Femur (tissue), 1 donor: ENCODE measurements at regions not wholly inside any gene's neighbourhood (a gene's known extent, or its start where the extent isn't known, plus 50 kb on each side); places are given as distances from the start of the nearest gene placed in this dataset.
A peak's percentile ranks its signal among the peaks of the same experiment; 100 is the strongest.
"Not testable (repeated sequence)": the region's sequence is repeated elsewhere in the genome, so short reads cannot be mapped to it uniquely, and the experiment has no call there.

Experiments used
- DNase-seq: peaks from one replicate; pipeline ENCODE4 v3.0.0-alpha.2; 2017

DNA sequence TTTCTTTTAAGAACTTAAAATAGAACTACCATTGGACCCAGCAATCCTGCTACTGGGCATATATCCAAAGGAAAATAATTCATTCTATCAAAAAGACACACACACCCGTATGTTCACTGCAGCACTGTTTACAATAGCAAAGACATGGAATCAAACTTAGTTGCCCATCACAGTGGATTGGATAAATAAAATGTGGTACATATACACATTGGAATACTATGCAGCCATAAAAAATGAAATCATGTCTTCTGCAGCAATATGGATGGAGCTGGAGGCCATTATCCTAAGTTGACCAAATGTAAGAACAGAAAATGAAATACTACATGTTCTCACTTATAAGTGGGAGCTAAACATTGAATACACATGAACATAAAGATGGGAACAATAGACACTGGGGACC, 585.3 kb upstream of the USP24 start:
- no peak for DNase-seq

DNA sequence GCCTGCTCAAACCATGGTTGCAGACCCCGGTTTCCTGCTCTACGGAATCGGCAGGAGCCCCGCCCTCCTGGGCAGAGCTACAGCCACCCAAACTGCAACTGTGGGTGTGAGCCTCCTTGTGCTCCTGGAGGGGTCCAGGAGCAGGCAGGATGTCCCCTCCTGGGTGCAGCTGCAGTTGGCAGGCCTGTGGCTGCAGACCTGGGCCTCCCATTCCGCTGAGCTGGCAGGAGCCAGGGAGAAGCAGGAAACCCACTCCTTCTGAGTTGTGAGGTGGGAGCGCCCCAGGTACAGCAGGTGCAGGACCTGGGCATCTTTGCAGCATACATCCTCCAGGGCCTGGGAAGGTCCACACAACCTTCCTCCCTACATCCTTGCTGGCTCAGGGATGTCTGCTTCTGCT, 578.7 kb upstream of the USP24 start:
- DNase-seq = no peak

DNA sequence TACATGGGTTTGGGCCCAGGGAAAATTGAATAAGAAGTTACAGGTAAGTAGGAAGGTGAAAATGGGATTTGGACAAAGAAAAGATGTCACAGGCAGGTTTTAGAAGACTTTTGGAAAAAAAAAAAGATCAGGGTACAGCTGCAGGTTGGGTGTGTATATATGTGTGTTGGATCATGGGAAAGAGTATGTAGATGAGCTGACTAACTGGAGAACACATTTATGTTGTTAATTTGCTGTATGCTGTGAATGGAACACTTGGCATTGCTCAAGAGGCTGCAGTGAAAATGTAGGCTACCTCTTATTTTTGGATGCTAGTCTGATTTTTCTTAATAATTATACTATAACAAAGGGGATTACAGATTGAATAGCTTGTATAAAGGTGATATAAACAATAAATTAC, 577.7 kb upstream of the USP24 start:
- no peak for DNase-seq

DNA sequence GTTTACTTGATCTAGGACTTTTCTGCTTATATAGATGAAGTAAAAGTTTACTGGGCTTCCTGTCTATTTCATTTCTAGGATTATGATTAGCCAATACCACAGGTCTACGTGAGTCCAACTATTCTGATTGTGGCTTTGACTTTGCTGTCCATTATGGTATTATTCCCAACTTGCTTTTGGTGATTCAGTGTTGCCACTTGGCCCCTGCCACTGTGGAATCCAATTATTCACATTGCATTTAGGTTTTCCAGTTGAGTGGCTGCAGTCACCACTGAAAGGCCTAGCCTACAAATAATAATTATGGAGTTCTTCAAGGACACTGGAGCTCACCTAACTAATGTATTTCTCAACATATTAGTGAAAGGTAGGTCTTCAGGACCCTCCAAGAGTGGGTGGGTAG, 574.3 kb upstream of the USP24 start:
- no peak for DNase-seq

GRCh38 chr1:55786396-55786795, 571.2 kb upstream of the USP24 start:
- no peak for DNase-seq

- not testable (repeated sequence) for DNase-seq
Observed at GRCh38 chr1:55784941-55785450, 569.8 kb upstream of the USP24 start.

DNA sequence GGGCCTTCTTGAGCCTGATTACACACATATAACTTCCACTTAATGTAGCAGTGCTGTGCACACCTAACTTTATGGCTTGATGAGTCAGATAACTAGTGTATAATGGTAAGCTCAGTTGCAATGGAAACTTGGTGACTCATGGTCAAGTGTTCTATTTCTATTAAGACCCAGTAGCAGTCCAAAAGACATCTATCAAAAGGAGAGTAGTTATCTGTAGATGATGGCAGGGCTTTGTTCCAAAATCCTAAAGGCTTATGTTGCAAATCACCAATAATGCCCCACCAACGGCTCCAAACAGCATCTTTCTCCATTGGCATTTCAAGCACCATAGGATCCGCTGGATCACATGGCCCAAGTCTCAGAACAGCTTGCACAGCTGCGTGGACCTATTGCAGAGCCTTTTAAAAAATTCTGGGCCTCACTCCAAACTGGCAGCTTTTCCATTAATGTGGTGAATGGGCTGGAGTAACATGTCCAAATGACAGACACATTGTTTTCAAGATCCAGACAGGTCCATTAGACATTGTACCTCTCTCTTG, 566.8 kb upstream of the USP24 start:
- no peak for DNase-seq

DNA sequence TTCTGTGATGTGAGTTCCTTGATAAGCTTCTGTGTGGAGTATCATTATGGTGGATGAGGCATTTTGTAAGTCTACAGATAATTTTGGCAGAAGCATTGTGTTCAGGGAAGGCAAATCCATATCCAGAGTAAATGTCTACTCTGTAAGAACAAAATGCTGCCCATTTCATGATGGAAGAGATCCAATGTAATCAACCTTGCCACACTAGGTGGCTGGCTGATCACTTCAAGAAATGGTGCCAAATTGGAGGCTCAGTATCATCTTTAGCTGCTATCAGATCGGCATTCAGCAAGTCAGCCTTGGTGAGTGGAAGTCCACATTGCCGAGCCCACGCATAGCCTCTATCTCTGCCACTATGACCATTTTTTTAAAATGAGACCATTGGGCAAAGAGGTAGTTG, 565.8 kb upstream of the USP24 start:
- DNase-seq = no peak

- DNase-seq = no peak
Observed at GRCh38 chr1:55777545-55777944, 562.4 kb upstream of the USP24 start.

GRCh38 chr1:55775007-55775406, 559.8 kb upstream of the USP24 start:
- no peak for DNase-seq

GRCh38 chr1:55774446-55774845, 559.3 kb upstream of the USP24 start:
- no peak for DNase-seq

DNA sequence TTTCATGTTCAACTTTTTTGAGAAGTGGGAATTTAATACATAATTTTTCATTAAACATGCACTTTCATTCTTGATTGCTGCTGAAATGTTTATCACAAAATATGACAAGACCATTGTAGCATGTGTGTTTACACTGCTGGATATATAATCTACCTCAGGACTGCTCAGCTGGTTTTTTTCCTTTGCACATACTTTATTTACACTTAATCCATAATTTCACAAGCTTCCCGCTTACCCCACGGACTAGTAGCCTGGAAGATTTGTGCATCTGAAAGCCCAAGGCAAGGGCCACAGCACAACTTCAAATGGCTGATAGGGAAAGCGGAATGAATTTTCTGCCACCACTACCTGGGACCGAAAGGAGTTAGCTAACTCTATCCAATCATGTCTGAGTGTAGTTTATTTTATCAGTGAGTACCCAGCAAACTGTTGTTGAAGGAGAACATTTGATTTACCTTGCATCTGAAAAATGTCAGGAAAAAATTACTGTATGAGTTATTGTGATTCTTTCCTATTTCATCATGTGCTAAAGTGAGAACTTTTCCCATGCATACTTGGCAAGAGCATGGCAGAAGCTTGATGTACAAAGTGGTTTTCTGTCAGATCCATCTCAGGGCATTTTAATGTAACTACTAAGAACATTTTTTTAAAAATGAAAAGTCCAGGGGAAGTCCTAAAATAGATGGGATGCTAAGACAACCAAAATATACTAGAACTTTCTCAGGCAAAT, 558.2 kb upstream of the USP24 start:
- no peak for DNase-seq

DNA sequence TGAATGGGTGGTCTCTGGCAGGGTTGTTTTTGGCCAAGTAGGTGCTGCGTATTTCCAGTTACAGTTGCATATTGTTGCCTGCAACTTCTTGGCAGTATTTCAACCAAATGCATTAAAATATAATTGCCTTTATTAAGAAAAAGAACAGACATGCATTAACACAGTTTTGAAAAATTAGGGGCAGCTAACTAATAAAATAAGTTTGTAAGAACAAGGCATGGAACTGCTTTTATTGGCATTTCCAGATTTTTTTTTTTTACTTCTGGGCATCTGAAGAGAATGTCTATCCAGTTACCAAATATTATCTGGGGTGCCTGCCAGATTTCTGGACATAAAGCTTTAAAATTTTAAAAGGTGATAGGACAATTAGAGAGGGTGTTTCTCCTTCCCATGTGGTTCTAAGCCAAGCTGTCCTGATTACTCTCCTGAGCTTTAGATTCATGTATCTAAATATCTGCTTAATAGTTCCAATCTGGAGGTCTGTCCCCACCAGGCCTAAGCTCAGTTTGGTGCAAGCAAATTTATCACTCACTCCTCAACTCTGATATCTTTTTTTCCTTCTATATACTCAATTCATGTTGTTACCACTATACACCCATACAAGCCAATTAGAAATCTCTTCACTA, 553.3 kb upstream of the USP24 start:
- no peak for DNase-seq

- DNase-seq = no peak
Observed at GRCh38 chr1:55767171-55767570, 552.0 kb upstream of the USP24 start.

- not testable (repeated sequence) for DNase-seq
Observed at GRCh38 chr1:55765505-55765904, 550.3 kb upstream of the USP24 start.

GRCh38 chr1:55751776-55752175, 536.6 kb upstream of the USP24 start:
- no peak for DNase-seq

DNA sequence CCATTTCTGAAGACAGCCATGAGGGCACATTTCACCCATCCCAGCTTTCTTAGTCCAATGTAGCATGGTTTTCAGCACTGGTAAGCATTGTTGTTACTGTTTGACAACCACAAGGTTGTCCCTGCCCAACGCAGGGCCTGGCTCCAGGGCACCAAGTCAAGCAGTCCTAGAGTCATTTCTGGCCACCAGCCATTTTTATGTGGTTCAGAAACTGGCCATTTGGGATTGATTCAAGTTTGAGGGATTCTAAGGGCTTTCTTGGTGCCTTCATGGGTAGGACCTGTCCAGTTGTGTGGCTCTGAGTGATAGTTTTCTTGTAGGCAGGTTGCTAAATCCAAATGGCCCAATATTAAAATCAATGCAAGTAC, 535.4 kb upstream of the USP24 start:
- no peak for DNase-seq

DNA sequence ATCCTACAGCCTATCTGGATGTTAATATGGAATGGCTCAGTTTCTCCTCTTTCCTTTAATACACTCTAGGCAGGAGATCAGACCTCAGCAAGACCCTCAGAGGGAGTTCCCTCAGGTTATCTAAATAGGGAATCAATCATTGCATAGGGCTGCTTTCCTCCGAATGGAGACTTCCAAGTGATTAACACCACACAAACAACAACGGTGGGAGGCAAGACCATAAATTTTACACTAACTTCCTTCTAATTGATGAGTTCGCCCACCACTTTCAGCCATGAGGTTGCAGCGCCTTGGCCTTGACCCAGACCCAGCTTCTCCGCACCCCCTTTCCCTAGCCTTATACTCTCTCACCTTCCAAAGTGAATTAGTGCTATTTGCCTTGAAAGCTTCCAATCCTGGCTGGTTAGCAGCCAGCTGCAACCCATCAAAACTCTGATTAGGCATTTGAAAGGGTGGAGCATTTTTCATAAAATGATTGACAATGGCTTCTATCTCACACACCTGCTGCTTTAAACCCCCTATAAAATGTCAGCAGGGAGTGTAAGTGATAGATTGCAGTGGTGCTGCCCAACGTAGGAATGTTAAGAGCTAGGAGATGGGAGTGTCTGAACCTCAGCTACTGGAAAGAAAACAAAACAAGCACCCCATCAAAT, 534.9 kb upstream of the USP24 start:
- no peak for DNase-seq

GRCh38 chr1:55747408-55747841, 532.3 kb upstream of the USP24 start:
- peak; percentile 39 for DNase-seq

DNA sequence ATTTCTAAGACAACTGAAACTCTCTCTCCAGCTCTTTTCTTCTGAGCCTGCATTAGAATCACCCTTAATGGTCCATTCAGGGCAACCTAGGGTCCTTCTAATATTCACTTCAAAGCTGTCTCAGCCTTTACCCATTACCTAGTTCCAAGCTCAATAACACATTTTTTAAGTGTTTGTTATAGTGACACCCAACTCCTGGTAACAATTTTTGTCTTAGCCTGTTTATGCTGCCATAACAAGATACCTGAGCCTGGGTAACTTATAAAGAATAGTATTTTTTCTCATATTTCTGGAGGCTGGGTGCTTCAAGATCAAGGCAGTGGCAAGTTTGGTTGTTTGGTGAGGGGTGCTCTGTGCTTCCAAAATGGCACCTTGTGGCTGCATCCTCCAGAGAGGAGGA, 531.5 kb upstream of the USP24 start:
- DNase-seq = no peak

DNA sequence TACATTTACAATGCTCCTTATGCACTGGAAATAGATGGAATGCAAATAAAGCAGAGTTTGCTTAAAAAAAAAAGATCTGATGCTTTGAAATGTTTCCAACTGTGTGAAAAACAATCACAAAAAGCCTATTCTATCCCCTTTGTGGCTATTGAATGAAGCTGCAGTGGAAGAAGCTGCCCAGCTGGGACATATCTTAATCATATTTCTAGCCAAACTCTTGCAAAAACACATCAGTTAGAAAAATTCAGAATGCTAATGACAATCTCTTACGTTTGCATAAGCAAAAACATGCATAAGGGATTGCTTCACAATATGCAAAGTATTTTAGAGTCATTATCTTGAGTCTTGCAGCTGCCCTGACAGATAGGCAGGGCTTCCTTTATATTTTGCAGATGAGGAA, 526.4 kb upstream of the USP24 start:
- no peak for DNase-seq

GRCh38 chr1:55735106-55735505, 519.9 kb upstream of the USP24 start:
- no peak for DNase-seq

DNA sequence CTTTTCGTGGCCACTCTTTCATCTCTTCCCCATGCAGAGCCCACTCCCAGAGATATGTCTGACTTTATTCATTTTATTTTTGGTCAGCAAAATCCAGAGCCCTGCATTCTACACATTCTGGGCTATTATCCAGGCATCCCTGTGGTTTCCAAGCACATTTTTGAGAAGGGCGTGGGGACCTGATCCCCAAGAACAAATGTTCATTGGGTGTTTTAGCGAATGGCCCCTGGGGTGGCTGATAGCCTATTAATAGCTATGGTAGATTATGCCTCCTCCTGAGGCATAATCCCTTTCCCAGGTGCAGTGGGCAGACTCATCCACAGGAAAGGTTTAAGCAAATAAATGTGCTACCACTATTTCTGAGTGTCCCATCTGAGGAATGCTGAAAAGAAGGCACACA, 511.8 kb upstream of the USP24 start:
- DNase-seq = no peak

DNA sequence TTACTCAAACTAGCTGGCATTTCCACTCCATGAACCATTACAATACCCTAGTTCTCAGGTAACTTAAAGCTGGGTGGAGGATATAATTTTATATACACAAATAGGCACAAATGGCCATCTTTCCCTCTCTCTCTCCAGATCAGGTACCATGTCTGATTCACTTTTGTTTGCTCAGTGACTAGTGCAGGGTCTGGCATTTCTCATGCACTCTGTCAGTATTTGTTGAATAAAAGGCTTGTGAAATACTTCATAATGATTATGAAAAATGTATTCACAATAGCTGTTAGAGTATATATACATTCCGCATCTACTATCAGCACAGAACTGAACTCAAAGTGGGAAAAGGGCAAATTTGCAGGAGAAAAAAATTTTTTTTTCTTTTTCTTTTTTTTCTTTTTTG, 510.2 kb upstream of the USP24 start:
- no peak for DNase-seq
